Esophagus muscularis mucosa (tissue), 4 donors: ENCODE measurements at regions not wholly inside any gene's neighbourhood (a gene's known extent, or its start where the extent isn't known, plus 50 kb on each side); places are given as distances from the start of the nearest gene placed in this dataset.

ENCODE experiments used
- DNase-seq: peaks from one replicate; pipeline ENCODE4 v3.0.0-alpha.2; 2017; ENCODE audit errors: extremely low spot score
- H3K27ac ChIP-seq, 4 donors: fragments of 200-600 bp; sonication (generic); replicated peaks in 1 of 4; 1 replicate in 3 of 4; 2 replicates in 1 of 4; pipeline ENCODE4 v1.5.1; 2016 to 2019; ENCODE audit warnings: mild to moderate bottlenecking in 1 of 4
- H3K27me3 ChIP-seq, 4 donors: fragments of 200-600 bp; sonication (generic); one replicate each; pipeline versions ENCODE4 v1.5.1 to v1.6.0; 2016 to 2019
- H3K36me3 ChIP-seq, 4 donors: fragments of 200-600 bp; sonication (generic); one replicate each; pipeline ENCODE4 v1.5.1; 2016 to 2019
- H3K4me1 ChIP-seq, 4 donors: fragments of 200-600 bp; sonication (generic); one replicate each; pipeline ENCODE4 v1.5.1; 2016 to 2019
- H3K4me3 ChIP-seq, 4 donors: fragments of 200-600 bp; sonication (generic); 1 replicate in 2 of 4; 2 replicates in 2 of 4; pipeline ENCODE4 v1.5.1; 2016 to 2019; ENCODE audit warnings: mild to moderate bottlenecking in 4 of 4, moderate library complexity in 1 of 4
- H3K9me3 ChIP-seq, 4 donors: fragments of 200-600 bp; sonication (generic); 1 replicate in 3 of 4; 2 replicates in 1 of 4; pipeline ENCODE4 v1.5.1; 2016 to 2019
- EP300 ChIP-seq: sonication (generic); formaldehyde crosslinking; IDR thresholded peaks from one replicate; pipeline ENCODE4 v1.6.1; 2017; ENCODE audit warnings: antibody characterized with exemption
- POLR2A ChIP-seq: fragments of 450-650 bp; IDR thresholded peaks from one replicate; pipeline ENCODE4 v1.6.1; 2017; ENCODE audit warnings: antibody characterized with exemption, moderate library complexity, mild to moderate bottlenecking, low read depth
- POLR2AphosphoS5 ChIP-seq, 2 donors: sonication (generic); formaldehyde crosslinking; IDR thresholded peaks; one replicate each; pipeline ENCODE4 v1.6.1; 2017; ENCODE audit warnings: antibody characterized with exemption in 2 of 2
- WGBS: methylation state at CpG from one replicate; pipeline ENCODE4 v1.1.5; 2018; 5-methylcytosine and 5-hydroxymethylcytosine counted together
- intact Hi-C: fragments of 100-400 bp; cut with DNase I; formaldehyde crosslinking; loops from one replicate; pipeline ENCODE4 v1.15.1; 2023
- TF ChIP-seq, protein P1 (sequence below), 3 experiments: fragments of 200-600 bp in 2 of 3; fragments of 450-650 bp in 1 of 3; sonication (generic) in 2 of 3; IDR thresholded peaks; one replicate each; pipeline ENCODE4 v1.5.1; 2017 to 2019; ENCODE audit warnings: antibody characterized with exemption in 3 of 3, mild to moderate bottlenecking in 2 of 3, moderate library complexity in 1 of 3

GRCh38 chr13:85742355-85742754 lies 56.9 kb downstream of the SLITRK6 start:
- no peak overlapping the region for H3K27ac ChIP-seq
- no peaks in the 10 kb centered on the region for H3K9me3 ChIP-seq
- no peaks in the 10 kb centered on the region for H3K27me3 ChIP-seq
- no peak overlapping the region for H3K4me3 ChIP-seq
- intact Hi-C loops: no loop called here
- no peak for DNase-seq
- 87% methylated on average over 2 of the region's 2 CpGs for WGBS
- no peaks in the 10 kb centered on the region for H3K36me3 ChIP-seq
- H3K4me1 ChIP-seq: no peaks in the 10 kb centered on the region
- TF ChIP-seq EP300 (no peak), POLR2A (no peak), POLR2AphosphoS5 (IDR thresholded peaks at IDR 0.05) (no peak)
- TF ChIP-seq, protein P1, sequence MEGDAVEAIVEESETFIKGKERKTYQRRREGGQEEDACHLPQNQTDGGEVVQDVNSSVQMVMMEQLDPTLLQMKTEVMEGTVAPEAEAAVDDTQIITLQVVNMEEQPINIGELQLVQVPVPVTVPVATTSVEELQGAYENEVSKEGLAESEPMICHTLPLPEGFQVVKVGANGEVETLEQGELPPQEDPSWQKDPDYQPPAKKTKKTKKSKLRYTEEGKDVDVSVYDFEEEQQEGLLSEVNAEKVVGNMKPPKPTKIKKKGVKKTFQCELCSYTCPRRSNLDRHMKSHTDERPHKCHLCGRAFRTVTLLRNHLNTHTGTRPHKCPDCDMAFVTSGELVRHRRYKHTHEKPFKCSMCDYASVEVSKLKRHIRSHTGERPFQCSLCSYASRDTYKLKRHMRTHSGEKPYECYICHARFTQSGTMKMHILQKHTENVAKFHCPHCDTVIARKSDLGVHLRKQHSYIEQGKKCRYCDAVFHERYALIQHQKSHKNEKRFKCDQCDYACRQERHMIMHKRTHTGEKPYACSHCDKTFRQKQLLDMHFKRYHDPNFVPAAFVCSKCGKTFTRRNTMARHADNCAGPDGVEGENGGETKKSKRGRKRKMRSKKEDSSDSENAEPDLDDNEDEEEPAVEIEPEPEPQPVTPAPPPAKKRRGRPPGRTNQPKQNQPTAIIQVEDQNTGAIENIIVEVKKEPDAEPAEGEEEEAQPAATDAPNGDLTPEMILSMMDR (IDR thresholded peaks at IDR 0.05): no peak

- intact Hi-C loops: no loop called here
- TF ChIP-seq, protein P1 (IDR thresholded peaks at IDR 0.05): no peak
- no peak for TF ChIP-seq EP300
- no peak for TF ChIP-seq POLR2AphosphoS5 (IDR thresholded peaks at IDR 0.05)
- TF ChIP-seq POLR2A: no peak
- H3K27me3 ChIP-seq: no peaks in the 10 kb centered on the region
Measured at GRCh38 chr13:85741017-85741416, 58.2 kb downstream of the SLITRK6 start.

GRCh38 chr13:85738696-85739320 lies 60.4 kb downstream of the SLITRK6 start:
- TF ChIP-seq POLR2A (no peak), EP300 (no peak), POLR2AphosphoS5 (IDR thresholded peaks at IDR 0.05) (no peak)
- TF ChIP-seq, protein P1 (IDR thresholded peaks at IDR 0.05): no peak
- H3K4me1 ChIP-seq: no peaks in the 10 kb centered on the region
- H3K27ac ChIP-seq: no peak overlapping the region
- intact Hi-C loops: no loop called here
- H3K36me3 ChIP-seq: no peaks in the 10 kb centered on the region
- DNase-seq: no peak
- H3K27me3 ChIP-seq: no peaks in the 10 kb centered on the region
- no peak overlapping the region for H3K4me3 ChIP-seq
- H3K9me3 ChIP-seq: no peaks in the 10 kb centered on the region
- WGBS: 72% methylated on average over 9 of the region's 9 CpGs

More at GRCh38 chr13:85741017-85741416, 58.2 kb downstream of the SLITRK6 start:
- WGBS: 96% methylated on average over 3 of the region's 3 CpGs
- Histone ChIP-seq H3K27ac (no peak overlapping the region), H3K4me1 (no peaks in the 10 kb centered on the region), H3K36me3 (no peaks in the 10 kb centered on the region), H3K9me3 (no peaks in the 10 kb centered on the region), H3K4me3 (no peak overlapping the region)
- DNase-seq: no peak

DNA sequence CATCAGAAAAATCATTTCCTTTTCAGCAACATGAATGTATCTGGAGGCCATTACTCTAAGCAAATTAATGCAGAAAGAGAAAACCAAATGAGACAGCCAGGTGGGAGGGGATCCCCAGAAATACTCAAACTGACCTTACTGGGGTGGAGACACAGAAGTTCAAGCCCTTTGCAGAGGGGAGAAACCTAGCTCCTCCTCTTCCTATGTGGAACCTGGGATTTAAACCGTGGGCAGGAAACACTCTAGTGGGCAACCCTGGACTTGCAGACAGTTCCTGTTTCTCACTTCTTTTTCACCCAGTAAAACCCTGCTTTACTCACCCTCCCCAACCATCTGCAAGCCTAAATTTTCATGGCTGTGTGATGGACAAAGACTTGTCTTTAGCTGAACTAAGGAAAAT lies 61.3 kb downstream of the SLITRK6 start:
- 100% methylated on average over 1 of the region's 1 CpG for WGBS
- Histone ChIP-seq H3K27me3 (no peaks in the 10 kb centered on the region), H3K4me3 (no peak overlapping the region), H3K27ac (no peak overlapping the region), H3K36me3 (no peaks in the 10 kb centered on the region), H3K9me3 (no peaks in the 10 kb centered on the region), H3K4me1 (no peaks in the 10 kb centered on the region)
- DNase-seq: no peak
- TF ChIP-seq POLR2A (no peak), POLR2AphosphoS5 (IDR thresholded peaks at IDR 0.05) (no peak)
- intact Hi-C loops: no loop called here

- DNase-seq: no peak
- H3K4me3 ChIP-seq: no peak overlapping the region
- TF ChIP-seq EP300: no peak
- no peak for TF ChIP-seq POLR2AphosphoS5 (IDR thresholded peaks at IDR 0.05)
- TF ChIP-seq, protein P1 (IDR thresholded peaks at IDR 0.05): no peak
- no peak for TF ChIP-seq POLR2A
- peaks cover 0 to 5% (median 0%) of the 10 kb centered on the region in 4 donors for H3K9me3 ChIP-seq
- no peak overlapping the region for H3K27ac ChIP-seq
- H3K4me1 ChIP-seq: no peaks in the 10 kb centered on the region
- no peaks in the 10 kb centered on the region for H3K36me3 ChIP-seq
- intact Hi-C loops: no loop called here
- H3K27me3 ChIP-seq: no peaks in the 10 kb centered on the region
Measured at GRCh38 chr13:85729296-85729695, 69.9 kb downstream of the SLITRK6 start.
